GM12878 (cell line): ENCODE measurements at regions not wholly inside any gene's neighbourhood (a gene's known extent, or its start where the extent isn't known, plus 50 kb on each side); places are given as distances from the start of the nearest gene placed in this dataset.

Experiments used
- ATAC-seq: fragments of 200-7000 bp; cut with Tn5 transposase; 3 replicates; pipeline ENCODE4 v1.9.1; 2020; ENCODE audit warnings: mild to moderate bottlenecking, moderate library complexity
- BruUV-seq: library from RNA; stranded (reverse); fragments of 400-500 nt; replicated peaks from 2 replicates; lab custom pipeline; 2021; lab: Mats Ljungman, UMichigan
- CTCF ChIA-PET: fragments of 300-600 bp; sonication (Branson Sonifier 250); formaldehyde crosslinking; extraction: SDS; loops from one replicate; lab custom pipeline; 2021; ENCODE audit warnings: inconsistent platforms; lab: Yijun Ruan, JAX
- POLR2A ChIA-PET: fragments of 350-600 bp; formaldehyde crosslinking; extraction: SDS; loops from one replicate; lab custom pipeline; 2021; ENCODE audit warnings: inconsistent platforms; lab: Charles Lee
- RAD21 ChIA-PET: fragments of 300-600 bp; sonication (Branson Sonifier 250); formaldehyde crosslinking; loops from one replicate; lab custom pipeline; 2023; ENCODE audit warnings: antibody characterized with exemption; ENCODE audit not compliant: unreplicated experiment; lab: Charles Lee
- SMC1A ChIA-PET: fragments of 300-600 bp; sonication (Branson Sonifier 250); formaldehyde crosslinking; loops from one replicate; lab custom pipeline; 2023; ENCODE audit not compliant: unreplicated experiment, uncharacterized antibody; lab: Charles Lee
- DNase-seq: peaks from one replicate; pipeline ENCODE4 v3.0.0-alpha.2; 2011; ENCODE audit warnings: low read depth, low spot score
- FAIRE-seq: peaks from 3 replicates; lab custom pipeline; 2011; peaks lifted over from hg19 to GRCh38; lab: Jason Lieb, UNC
- H2AFZ ChIP-seq: 2 replicates; pipeline ENCODE4 v1.6.0; 2011; ENCODE audit warnings: low read depth, low read length, control low read depth; ENCODE audit not compliant: control insufficient read depth
- H3K27ac ChIP-seq: 2 replicates; pipeline ENCODE4 v1.5.1; 2011; ENCODE audit warnings: control low read depth; ENCODE audit not compliant: control insufficient read depth, insufficient read depth
- H3K27me3 ChIP-seq, 2 experiments: replicated peaks in 1 of 2; 2 replicates each; pipeline versions ENCODE4 v1.6.0 to v1.6.1; 2011; ENCODE audit warnings: low read length in 1 of 2; ENCODE audit not compliant: control insufficient read depth in 2 of 2, insufficient read depth in 2 of 2
- H3K36me3 ChIP-seq, 2 experiments: 2 replicates each; pipeline ENCODE4 v1.5.1; 2011; ENCODE audit warnings: low read length in 1 of 2; ENCODE audit not compliant: control insufficient read depth in 2 of 2, insufficient read depth in 2 of 2
- H3K4me1 ChIP-seq: 2 replicates; pipeline ENCODE4 v1.6.1; 2011; ENCODE audit warnings: mild to moderate bottlenecking, low read length, moderate library complexity, mixed read lengths; ENCODE audit not compliant: control insufficient read depth, insufficient read depth
- H3K4me2 ChIP-seq: 2 replicates; pipeline ENCODE4 v1.6.0; 2011; ENCODE audit warnings: control low read depth; ENCODE audit not compliant: control insufficient read depth, insufficient read depth
- H3K4me3 ChIP-seq: fragments of 200-600 bp; sonication (generic); 2 replicates; pipeline ENCODE4 v1.5.1; 2016
- H3K79me2 ChIP-seq: 2 replicates; pipeline ENCODE4 v1.6.0; 2011; ENCODE audit warnings: low read length; ENCODE audit not compliant: control insufficient read depth, insufficient read depth
- H3K9ac ChIP-seq: 2 replicates; pipeline ENCODE4 v1.8.0; 2011; ENCODE audit warnings: low read length, control low read depth, mixed read lengths; ENCODE audit not compliant: control insufficient read depth, insufficient read depth
- H3K9me3 ChIP-seq: replicated peaks from 3 replicates; pipeline ENCODE4 v1.5.1; 2011; ENCODE audit warnings: mild to moderate bottlenecking, low read length; ENCODE audit not compliant: control insufficient read depth, insufficient read depth
- H4K20me1 ChIP-seq: 2 replicates; pipeline ENCODE4 v1.6.0; 2011; ENCODE audit not compliant: control insufficient read depth, insufficient read depth
- CREM ChIP-seq: IDR thresholded peaks from 2 replicates; pipeline ENCODE4 v1.6.1; 2014; ENCODE audit warnings: antibody characterized with exemption, low read depth
- E4F1 ChIP-seq: fragments of 450-650 bp; IDR thresholded peaks from 2 replicates; pipeline ENCODE4 v1.6.1; 2018; ENCODE audit warnings: borderline replicate concordance, mild to moderate bottlenecking; ENCODE audit not compliant: partially characterized antibody
- IRF4 ChIP-seq: IDR thresholded peaks from 2 replicates; pipeline ENCODE4 v1.6.1; 2011; ENCODE audit warnings: low read depth, low read length
- LARP7 ChIP-seq: fragments of 450-650 bp; IDR thresholded peaks from 2 replicates; pipeline ENCODE4 v1.6.1; 2017; ENCODE audit warnings: mild to moderate bottlenecking
- MYC ChIP-seq: IDR thresholded peaks from 2 replicates; pipeline ENCODE4 v1.6.1; 2011; ENCODE audit warnings: mild to moderate bottlenecking, low read length, moderate library complexity, inconsistent platforms; ENCODE audit not compliant: insufficient read depth, insufficient replicate concordance, insufficient read length, severe bottlenecking
- RUNX3 ChIP-seq: IDR thresholded peaks from 2 replicates; pipeline ENCODE4 v1.6.1; 2012; ENCODE audit warnings: low read length, inconsistent platforms
- SREBF2 ChIP-seq: IDR thresholded peaks from 2 replicates; pipeline ENCODE4 v1.6.1; 2012; ENCODE audit warnings: mild to moderate bottlenecking, low read length
- STAT1 ChIP-seq: fragments of 450-650 bp; conservative IDR thresholded peaks from 2 replicates; pipeline ENCODE4 v1.6.1; 2014; ENCODE audit warnings: antibody characterized with exemption, mild to moderate bottlenecking
- STAT3 ChIP-seq: IDR thresholded peaks from 2 replicates; pipeline ENCODE4 v1.6.1; 2011; ENCODE audit warnings: low read depth, low read length, improper control_type of control experiment
- TCF12 ChIP-seq: IDR thresholded peaks from 2 replicates; pipeline ENCODE4 v1.6.1; 2011; ENCODE audit warnings: low read depth, mild to moderate bottlenecking, low read length
- ZBTB33 ChIP-seq: fragments of 450-650 bp; IDR thresholded peaks from 2 replicates; pipeline ENCODE4 v1.6.1; 2017; ENCODE audit warnings: mild to moderate bottlenecking
- WGBS: methylation state at CpG from one replicate; pipeline ENCODE4 v1.1.6; 2016; ENCODE audit warnings: low lambda C conversion rate; ENCODE audit not compliant: insufficient replicate concordance, insufficient coverage; ENCODE audit errors: missing lambda C conversion rate; 5-methylcytosine and 5-hydroxymethylcytosine counted together
- in situ Hi-C: fragments of 300-500 bp; cut with MboI; formaldehyde crosslinking; loops from 9 replicates; pipeline ENCODE4 v1.14.3; 2018; ENCODE audit warnings: mixed read lengths
- intact Hi-C: fragments of 100-400 bp; cut with micrococcal nuclease; formaldehyde crosslinking; loops from one replicate; pipeline ENCODE4 v1.14.2; 2022; ENCODE audit not compliant: unreplicated experiment

GRCh38 chr3:70530626-70531025, 218.2 kb upstream of the MDFIC2 start:
- no TSS peak for BruUV-seq
- intact Hi-C loops: loop anchor here (5.0 kb wide), 1 partner anchor 1122 kb away; no protein-coding TSS in a partner anchor
- Histone ChIP-seq H3K27me3 (no peaks in the 10 kb centered on the region; a peak in 1 of 4 replicates), H3K36me3 (no peaks in the 10 kb centered on the region), H3K4me3 (no peak overlapping the region), H3K79me2 (no peaks in the 10 kb centered on the region), H3K27ac (no peak overlapping the region), H3K4me1 (no peaks in the 10 kb centered on the region), H4K20me1 (no peaks in the 10 kb centered on the region), H2AFZ (no peak overlapping the region), H3K9ac (no peak overlapping the region), H3K4me2 (no peak overlapping the region), H3K9me3 (no peaks in the 10 kb centered on the region)
- WGBS: 36% methylated on average over 4 of the region's 4 CpGs
- FAIRE-seq (no peak), ATAC-seq (no peak), DNase-seq (no peak)
- no peak for TF ChIP-seq IRF4
- ChIA-PET RAD21 (no interaction called here), SMC1A (interaction anchor here (0.7 kb wide), 1 partner anchor 27 kb away, joined by 3 read pairs; no protein-coding TSS in a partner anchor), CTCF (interaction anchor here (0.5 to 0.9 kb wide), 2 partner anchors 29 to 702 kb away, joined by 3 read pairs; no protein-coding TSS in a partner anchor), POLR2A (no interaction called here)
- in situ Hi-C loops: no loop called here

- Histone ChIP-seq H3K27ac (no peak overlapping the region), H3K9me3 (no peaks in the 10 kb centered on the region), H3K36me3 (no peaks in the 10 kb centered on the region), H2AFZ (no peak overlapping the region), H3K27me3 (no peaks in the 10 kb centered on the region; a peak in 1 of 4 replicates), H3K79me2 (no peaks in the 10 kb centered on the region), H3K4me2 (no peak overlapping the region), H3K9ac (no peak overlapping the region), H3K4me1 (no peaks in the 10 kb centered on the region), H4K20me1 (no peaks in the 10 kb centered on the region), H3K4me3 (no peak overlapping the region)
- DNase-seq (no peak), FAIRE-seq (no peak), ATAC-seq (no peak)
- ChIA-PET POLR2A (no interaction called here), SMC1A (no interaction called here), CTCF (no interaction called here), RAD21 (no interaction called here)
- intact Hi-C loops: no loop called here
- in situ Hi-C loops: no loop called here
- WGBS: 21% methylated on average over 8 of the region's 8 CpGs
- TF ChIP-seq STAT3 (no peak), SREBF2 (no peak), RUNX3 (no peak), STAT1 (no peak), CREM (no peak), ZBTB33 (no peak), MYC (no peak), TCF12 (no peak), E4F1 (no peak), LARP7 (no peak)
- BruUV-seq: no TSS peak
These were observed 214.6 kb upstream of the MDFIC2 start for GRCh38 chr3:70527026-70527425.
